GM19452 (cell line): ENCODE measurements at regions not wholly inside any gene's neighbourhood (a gene's known extent, or its start where the extent isn't known, plus 50 kb on each side); places are given as distances from the start of the nearest gene placed in this dataset.
"Not testable (repeated sequence)": the region's sequence is repeated elsewhere in the genome, so short reads cannot be mapped to it uniquely, and the experiment has no call there.

ENCODE experiments used
- ATAC-seq: cut with Tn5 transposase; IDR thresholded peaks from one replicate; pipeline ENCODE4 v1.9.1; 2021; ENCODE audit not compliant: unreplicated experiment

DNA sequence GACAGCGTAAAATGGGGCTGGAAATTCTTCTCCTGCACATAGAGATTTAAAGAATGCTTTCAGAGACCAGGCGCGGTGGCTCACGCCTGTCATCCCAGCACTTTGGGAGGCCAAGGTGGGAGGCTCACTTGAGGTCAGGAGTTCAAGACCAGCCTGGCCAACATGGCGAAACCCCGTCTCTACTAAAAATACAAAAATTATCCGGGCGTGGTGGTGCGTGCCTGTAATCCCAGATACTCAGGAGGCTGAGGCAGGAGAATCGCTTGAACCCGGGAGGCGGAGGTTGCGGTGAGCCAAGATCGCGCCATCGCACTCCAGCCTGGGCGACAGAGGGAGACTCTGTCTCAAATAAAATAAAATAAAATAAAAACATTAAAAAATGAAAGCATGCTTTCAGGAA is 107.4 kb downstream of the CRLF2 start:
- ATAC-seq, result not testable (repeated sequence)

DNA sequence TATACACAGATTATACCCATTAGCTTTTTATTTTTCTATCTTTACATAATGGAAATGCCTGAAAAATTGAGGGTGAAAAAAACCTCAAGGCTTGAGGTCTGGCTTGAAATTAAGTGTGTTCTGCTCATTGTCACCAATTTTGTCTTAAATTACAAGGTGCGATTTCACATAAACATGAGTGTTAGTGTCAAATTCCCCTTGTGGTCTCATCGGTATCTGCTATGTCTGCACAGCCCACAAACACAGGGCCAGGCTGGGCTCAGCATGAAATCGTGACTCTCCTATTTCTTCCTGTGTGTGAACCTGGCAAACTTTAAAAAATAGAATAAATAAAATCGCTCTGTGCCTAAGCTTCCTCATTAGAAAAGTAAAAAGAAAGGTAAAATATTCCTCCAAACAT is 109.1 kb downstream of the CRLF2 start:
- ATAC-seq, result no peak

GRCh38 chrX:1102786-1103185 is 109.7 kb downstream of the CRLF2 start:
- no peak for ATAC-seq

DNA sequence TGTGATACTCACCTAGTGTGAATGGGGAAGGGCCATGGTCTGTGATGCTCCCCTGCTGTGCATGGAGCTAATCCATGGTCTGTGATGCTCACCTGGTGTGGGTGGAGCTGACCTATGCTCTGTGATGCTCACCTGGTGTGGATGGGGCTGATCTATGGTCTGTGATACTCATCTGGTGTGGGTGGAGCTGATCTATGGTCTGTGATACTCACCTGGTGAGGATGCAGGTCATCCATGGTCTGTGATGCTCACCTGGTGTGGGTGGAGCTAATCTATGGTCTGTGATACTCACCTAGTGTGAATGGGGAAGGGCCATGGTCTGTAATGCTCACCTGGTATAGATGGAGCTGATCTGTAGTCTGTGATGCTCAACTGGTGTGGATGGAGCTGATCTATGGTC is 110.2 kb downstream of the CRLF2 start:
- ATAC-seq, result not testable (repeated sequence)

DNA sequence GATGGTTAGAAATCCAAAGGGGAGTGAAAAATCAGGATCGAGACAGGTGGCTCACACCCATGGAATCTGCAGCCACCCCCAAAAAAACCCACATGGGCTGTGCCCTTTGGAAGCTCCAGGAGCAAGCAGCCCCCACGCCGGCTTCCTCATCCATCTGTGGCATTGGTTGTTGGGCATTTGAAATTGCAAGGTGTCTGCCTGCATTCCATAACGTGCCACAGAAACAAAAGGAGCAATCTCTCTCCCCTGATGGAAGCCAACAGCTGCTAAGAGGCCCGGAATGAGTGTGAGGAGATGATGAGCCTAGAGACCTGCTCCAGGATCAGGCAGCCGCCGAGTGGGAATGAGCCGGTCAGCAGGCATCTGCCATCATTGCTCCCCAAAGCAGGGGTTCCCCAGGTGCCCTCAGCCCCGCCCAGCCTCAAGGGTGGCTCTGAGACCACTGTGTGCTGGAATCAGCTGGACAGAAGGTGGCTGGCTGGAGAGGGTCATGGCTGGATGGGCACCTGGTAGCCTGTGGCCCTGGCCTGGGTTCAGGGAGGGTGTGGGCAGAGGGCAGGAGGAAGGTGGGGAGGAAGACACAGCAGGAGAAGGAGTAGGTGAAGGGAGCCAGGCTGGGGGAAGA is 113.2 kb downstream of the CRLF2 start:
- ATAC-seq, result no peak

DNA sequence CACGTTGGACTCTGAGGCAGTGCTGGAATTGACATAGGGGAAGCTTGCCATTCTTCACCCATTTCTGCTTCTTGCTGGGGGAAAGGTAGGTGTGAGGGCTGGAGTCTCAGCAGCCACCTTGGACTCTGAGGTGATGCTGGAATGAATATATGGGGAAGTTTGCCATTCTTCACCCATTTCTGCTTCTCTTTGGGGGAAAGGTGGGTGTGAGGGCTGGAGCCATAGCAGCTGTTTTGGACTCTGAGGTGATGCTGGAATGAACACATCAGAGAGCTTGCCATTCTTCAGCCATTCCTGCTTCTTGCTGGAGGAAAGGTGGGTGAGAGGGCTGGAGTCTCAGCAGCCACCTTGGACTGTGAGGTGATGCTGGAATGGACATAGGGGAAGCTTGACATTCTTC is 115.1 kb downstream of the CRLF2 start:
- ATAC-seq, result no peak

DNA sequence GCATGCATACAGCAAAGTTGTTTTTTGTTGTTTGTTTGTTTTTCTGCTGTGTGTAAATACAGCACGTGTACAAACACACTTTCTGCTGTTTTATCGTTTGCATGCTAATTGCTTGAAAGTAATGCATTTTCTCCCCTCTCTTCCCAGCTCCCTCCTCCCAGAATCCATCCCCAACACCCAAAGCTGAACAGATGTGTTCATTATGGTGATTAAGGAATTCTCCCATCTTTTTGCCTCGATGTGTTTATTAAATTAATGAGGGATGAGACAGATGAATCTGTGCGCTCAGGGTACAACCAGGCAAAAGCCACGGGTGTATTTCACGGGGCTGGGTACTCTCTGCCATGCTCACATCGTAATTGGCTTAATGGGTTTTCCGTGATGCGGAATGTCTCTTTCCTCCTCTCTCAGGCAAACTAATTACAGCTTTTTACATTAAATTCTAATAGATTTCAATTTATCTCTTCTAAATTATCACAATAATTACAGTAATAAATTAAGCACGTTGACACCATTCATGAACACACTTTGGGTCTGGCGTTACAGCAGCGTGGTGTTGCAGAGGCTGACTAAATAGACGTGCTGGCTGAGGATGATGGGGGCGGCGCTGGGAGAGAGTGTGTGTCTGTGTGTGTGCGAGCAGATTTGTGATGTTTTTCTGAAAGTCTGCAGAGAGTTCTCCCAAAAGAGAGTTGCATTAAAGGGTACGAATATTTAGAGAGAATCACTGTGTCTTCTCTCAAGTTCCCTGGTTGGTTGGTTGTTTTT is 117.7 kb downstream of the CRLF2 start:
- no peak for ATAC-seq

DNA sequence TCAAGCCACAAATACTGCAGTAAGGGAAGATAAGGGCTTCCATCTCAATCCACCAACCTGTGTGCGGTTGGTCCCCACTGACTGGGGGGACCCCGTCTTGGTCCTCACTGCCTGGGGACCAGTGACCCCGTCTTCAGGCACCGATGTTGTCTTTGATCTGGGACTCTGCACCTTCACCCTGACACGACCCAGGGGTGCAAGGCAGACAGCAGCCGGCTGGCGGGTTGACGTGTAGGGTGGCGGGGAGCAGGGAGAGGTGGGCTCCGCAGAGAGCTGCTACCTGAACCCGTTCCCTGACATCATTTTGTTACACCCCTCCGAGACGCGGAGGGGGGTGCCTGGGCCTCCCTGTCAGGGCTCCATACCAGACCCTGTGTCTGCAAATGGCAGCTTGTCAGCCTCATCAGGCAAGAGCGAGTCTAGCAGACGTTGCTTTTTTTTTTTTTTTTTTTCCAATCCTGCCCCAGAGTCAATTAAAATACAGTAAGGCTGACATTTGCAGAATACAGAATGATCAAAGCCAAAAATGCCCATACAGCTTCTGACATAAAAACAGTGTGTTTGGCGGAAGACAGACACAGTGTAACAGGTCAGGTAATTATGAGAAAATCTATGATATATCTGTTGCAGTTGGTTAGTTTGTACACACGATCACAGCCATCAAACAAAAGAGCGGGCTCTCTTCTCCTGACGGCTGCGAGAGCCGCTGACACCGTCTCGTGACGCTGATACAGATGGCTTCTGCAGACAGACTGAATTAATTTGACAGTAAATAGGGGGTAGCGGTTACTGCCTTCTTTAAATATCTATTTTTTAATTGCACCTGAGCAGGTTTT is 118.6 kb downstream of the CRLF2 start:
- ATAC-seq, result no peak

DNA sequence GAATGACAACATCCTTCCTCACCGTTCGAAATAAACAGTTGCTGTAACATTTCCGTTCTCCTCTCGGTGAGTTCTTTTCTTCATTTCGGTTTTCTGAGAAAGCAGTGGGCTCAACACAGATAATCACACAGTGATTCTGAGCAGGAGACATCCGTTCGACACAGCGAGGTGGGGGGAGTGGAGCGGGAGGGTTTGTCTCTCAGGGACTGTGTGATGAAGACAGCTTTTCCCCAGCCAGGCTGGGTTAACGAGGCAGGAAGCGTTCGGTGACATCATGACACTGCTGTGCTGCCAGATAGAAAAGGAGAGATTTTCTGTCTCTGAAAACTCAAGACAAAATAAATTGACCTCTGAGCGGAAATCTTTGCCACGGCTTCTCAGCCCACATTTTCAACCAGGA is 119.3 kb downstream of the CRLF2 start:
- no peak for ATAC-seq

GRCh38 chrX:1086444-1087409 is 125.7 kb downstream of the CRLF2 start:
- no peak for ATAC-seq

GRCh38 chrX:1085871-1086270 is 126.6 kb downstream of the CRLF2 start:
- ATAC-seq, result not testable (repeated sequence)

GRCh38 chrX:1084689-1085088 is 127.8 kb downstream of the CRLF2 start:
- no peak for ATAC-seq

- no peak for ATAC-seq
Measured at GRCh38 chrX:1076871-1077651, 135.4 kb downstream of the CRLF2 start.

DNA sequence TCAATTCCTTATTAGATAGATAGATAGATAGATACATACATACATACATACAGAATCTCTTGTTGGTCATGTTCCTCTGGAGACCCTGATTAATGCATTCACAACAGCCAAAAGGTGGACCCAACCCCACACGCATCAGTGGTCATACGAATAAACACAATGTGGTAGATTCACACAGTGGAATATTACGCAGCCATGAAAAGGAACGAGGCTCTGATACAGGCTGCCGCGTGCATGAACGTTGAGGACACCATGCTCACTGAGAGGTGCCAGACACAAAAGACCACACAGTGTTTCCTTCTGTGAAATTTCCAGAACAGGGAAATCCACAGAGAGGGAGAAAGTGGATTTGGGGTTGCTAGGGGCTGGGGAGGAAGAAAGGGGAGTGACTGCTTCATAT is 136.7 kb downstream of the CRLF2 start:
- ATAC-seq, result no peak

DNA sequence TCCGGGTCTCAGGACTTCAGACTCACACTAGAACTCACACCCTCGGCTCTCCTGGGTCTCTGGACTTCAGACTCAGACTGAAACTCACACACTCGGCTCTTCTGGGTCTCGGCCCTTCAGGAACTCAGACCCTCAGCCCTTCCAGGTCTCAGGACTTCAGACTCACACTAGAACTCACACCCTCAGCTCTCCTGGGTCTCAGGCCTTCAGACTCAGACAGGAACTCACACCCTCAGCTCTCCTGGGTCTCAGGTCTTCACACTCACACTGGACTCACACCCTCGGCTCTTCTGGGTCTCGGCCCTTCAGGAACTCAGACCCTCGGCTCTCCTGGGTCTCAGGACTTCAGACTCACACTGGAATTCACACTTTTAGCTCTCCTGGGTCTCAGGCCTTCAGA is 137.3 kb downstream of the CRLF2 start:
- no peak for ATAC-seq

GRCh38 chrX:1074755-1075154 is 137.7 kb downstream of the CRLF2 start:
- ATAC-seq, result no peak

- no peak for ATAC-seq
Measured at GRCh38 chrX:1074172-1074571, 138.3 kb downstream of the CRLF2 start.

GRCh38 chrX:1072637-1073377 is 139.6 kb downstream of the CRLF2 start:
- no peak for ATAC-seq

GRCh38 chrX:1071351-1071750 is 141.1 kb downstream of the CRLF2 start:
- ATAC-seq, result no peak
